ENCODE measurements at regions not wholly inside any gene's neighbourhood (a gene's known extent, or its start where the extent isn't known, plus 50 kb on each side); places are given as distances from the start of the nearest gene placed in this dataset.

DNA sequence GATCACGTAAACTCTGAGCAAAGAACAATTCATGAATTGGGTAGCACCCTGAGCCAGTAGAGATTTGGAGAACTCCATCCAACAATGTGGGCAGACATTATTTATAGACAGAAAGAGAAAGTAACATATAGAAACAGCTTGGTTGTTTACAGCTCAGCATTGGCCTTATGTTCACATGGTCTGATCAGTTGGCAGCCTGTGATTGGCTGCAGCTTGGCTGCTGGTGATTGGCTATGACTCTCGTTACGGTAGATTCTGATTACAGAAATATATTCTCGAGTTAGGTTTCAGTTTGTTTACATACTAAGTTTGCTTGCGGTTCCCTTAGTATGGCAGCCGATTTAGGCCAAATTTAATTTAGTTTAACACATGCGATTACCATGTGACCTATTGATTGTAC, 663.4 kb downstream of the RAPGEF2 start:
- in situ Hi-C loops (cut with MboI; ENCODE audit: low pct_ligation_motif_present in 1 of 4, low pct_unique_long_range_greater_than_20kb in 1 of 4, low sequenced_read_pairs in 3 of 4) (no loop called here), intact Hi-C loops (cut with DNase I; ENCODE audit: low total_unique reads) (no loop called here)
- WGBS, 2 donors (ENCODE audit: low coverage in 1 of 2): 60 to 73% methylated on average over 4 to 7 of the region's 7 CpGs
- no peak overlapping the region for H3K4me3 ChIP-seq
- peaks cover 0 to 6% (median 1%) of the 10 kb centered on the region in 4 donors for H3K4me1 ChIP-seq
- no peaks in the 10 kb centered on the region for H3K9me3 ChIP-seq
- H3K36me3 ChIP-seq: no peaks in the 10 kb centered on the region
- no peaks in the 10 kb centered on the region for H3K27me3 ChIP-seq
- no peak for DNase-seq
- no peak overlapping the region for H3K27ac ChIP-seq
- no peak for TF ChIP-seq EP300 (IDR thresholded peaks at IDR 0.05; ENCODE audit: low read depth)
- no peak for TF ChIP-seq POLR2A (IDR thresholded peaks at IDR 0.05)
- no peak for TF ChIP-seq CTCF (IDR thresholded peaks at IDR 0.05)
- TF ChIP-seq POLR2AphosphoS5 (IDR thresholded peaks at IDR 0.05): no peak

GRCh38 chr4:159767406-159767805, 664.5 kb downstream of the RAPGEF2 start:
- Histone ChIP-seq H3K4me1 (peaks cover 0 to 6% (median 2%) of the 10 kb centered on the region in 4 donors), H3K27ac (no peak overlapping the region), H3K27me3 (no peaks in the 10 kb centered on the region), H3K4me3 (no peak overlapping the region), H3K36me3 (no peaks in the 10 kb centered on the region), H3K9me3 (no peaks in the 10 kb centered on the region)
- no peak for DNase-seq
- intact Hi-C loops (cut with DNase I; ENCODE audit: low total_unique reads): no loop called here
- in situ Hi-C loops (cut with MboI; ENCODE audit: low pct_ligation_motif_present in 1 of 4, low pct_unique_long_range_greater_than_20kb in 1 of 4, low sequenced_read_pairs in 3 of 4): no loop called here
- TF ChIP-seq POLR2AphosphoS5 (IDR thresholded peaks at IDR 0.05) (no peak), POLR2A (IDR thresholded peaks at IDR 0.05) (no peak), EP300 (IDR thresholded peaks at IDR 0.05; ENCODE audit: low read depth) (no peak), CTCF (IDR thresholded peaks at IDR 0.05) (no peak)

DNA sequence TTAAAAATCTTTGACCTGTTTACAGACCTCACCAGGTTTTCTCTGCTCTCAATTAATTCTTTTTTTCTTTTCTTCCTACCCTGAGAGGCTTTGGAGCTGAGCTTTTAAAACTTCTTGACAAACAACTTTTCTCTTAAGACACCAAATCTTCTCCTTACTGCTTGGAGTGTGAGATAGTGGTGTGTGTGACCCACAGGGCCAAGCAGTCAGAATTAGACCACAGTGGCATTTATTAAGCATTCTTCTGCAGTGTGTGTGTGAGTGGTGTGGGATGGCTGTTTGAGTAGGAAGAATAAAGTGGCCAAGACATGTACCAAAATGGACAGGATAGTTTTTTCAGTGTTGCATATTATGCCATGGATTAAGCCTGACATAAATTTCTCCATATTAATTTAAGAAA, 665.1 kb downstream of the RAPGEF2 start:
- TF ChIP-seq EP300 (IDR thresholded peaks at IDR 0.05; ENCODE audit: low read depth) (no peak), POLR2A (IDR thresholded peaks at IDR 0.05) (no peak)
- DNase-seq: no peak
- peaks cover 0 to 6% (median 2%) of the 10 kb centered on the region in 4 donors for H3K4me1 ChIP-seq
- H3K9me3 ChIP-seq: no peaks in the 10 kb centered on the region
- H3K36me3 ChIP-seq: no peaks in the 10 kb centered on the region
- H3K27ac ChIP-seq: no peak overlapping the region
- in situ Hi-C loops (cut with MboI; ENCODE audit: low pct_ligation_motif_present in 1 of 4, low pct_unique_long_range_greater_than_20kb in 1 of 4, low sequenced_read_pairs in 3 of 4): no loop called here
- H3K4me3 ChIP-seq: no peak overlapping the region
- no peaks in the 10 kb centered on the region for H3K27me3 ChIP-seq
- intact Hi-C loops (cut with DNase I; ENCODE audit: low total_unique reads): no loop called here

- Histone ChIP-seq H3K9me3 (no peaks in the 10 kb centered on the region), H3K4me3 (no peak overlapping the region), H3K4me1 (peaks cover 0 to 6% (median 2%) of the 10 kb centered on the region in 4 donors), H3K36me3 (no peaks in the 10 kb centered on the region), H3K27ac (peak overlapping the region in 1 of 4 donors; percentile 4), H3K27me3 (no peaks in the 10 kb centered on the region)
- no peak for TF ChIP-seq POLR2AphosphoS5 (IDR thresholded peaks at IDR 0.05)
- in situ Hi-C loops (cut with MboI; ENCODE audit: low pct_ligation_motif_present in 1 of 4, low pct_unique_long_range_greater_than_20kb in 1 of 4, low sequenced_read_pairs in 3 of 4) (no loop called here), intact Hi-C loops (cut with DNase I; ENCODE audit: low total_unique reads) (no loop called here)
- 17 to 30% methylated on average over 1 of the region's 1 CpG for WGBS, 2 donors (ENCODE audit: low coverage in 1 of 2)
- DNase-seq: no peak
Observed at GRCh38 chr4:159770401-159770800, 667.5 kb downstream of the RAPGEF2 start.

- intact Hi-C loops (cut with DNase I; ENCODE audit: low total_unique reads): no loop called here
- Histone ChIP-seq H3K4me3 (no peak overlapping the region), H3K9me3 (no peaks in the 10 kb centered on the region), H3K27ac (no peak overlapping the region), H3K4me1 (peaks cover 0 to 6% (median 2%) of the 10 kb centered on the region in 4 donors), H3K27me3 (no peaks in the 10 kb centered on the region), H3K36me3 (no peaks in the 10 kb centered on the region)
- WGBS, 2 donors (ENCODE audit: low coverage in 1 of 2): 15 to 20% methylated on average over 3 of the region's 3 CpGs
- TF ChIP-seq POLR2A (IDR thresholded peaks at IDR 0.05) (no peak), EP300 (IDR thresholded peaks at IDR 0.05; ENCODE audit: low read depth) (no peak), CTCF (IDR thresholded peaks at IDR 0.05) (no peak), POLR2AphosphoS5 (IDR thresholded peaks at IDR 0.05) (no peak)
- DNase-seq: no peak
- in situ Hi-C loops (cut with MboI; ENCODE audit: low pct_ligation_motif_present in 1 of 4, low pct_unique_long_range_greater_than_20kb in 1 of 4, low sequenced_read_pairs in 3 of 4): no loop called here
Observed at GRCh38 chr4:159770969-159771368, 668.1 kb downstream of the RAPGEF2 start.
